ENCODE measurements at regions not wholly inside any gene's neighbourhood (a gene's known extent, or its start where the extent isn't known, plus 50 kb on each side); places are given as distances from the start of the nearest gene placed in this dataset.

- DNase-seq = no peak
- Histone ChIP-seq H3K4me1 (peaks cover 3% of the 10 kb centered on the region), H3K4me3 (no peak overlapping the region), H3K27ac (no peak overlapping the region), H3K36me3 (replicated peaks in 1 of 2; ENCODE audit: insufficient read depth in 1 of 2, low read depth in 2 of 2) (no peaks in the 10 kb centered on the region), H3K27me3 (no peaks in the 10 kb centered on the region), H3K9me3 (no peaks in the 10 kb centered on the region)
- 51 to 66% methylated on average over 4 of the region's 4 CpGs for WGBS, 2 donors
- no peak for ATAC-seq
- intact Hi-C loops (cut with DNase I) = no loop called here
- TF ChIP-seq CTCF (IDR thresholded peaks at IDR 0.05) = no peak
- no peak for TF ChIP-seq POLR2A (IDR thresholded peaks at IDR 0.05)
Measured at GRCh38 chr11:135069890-135070289, 657.8 kb upstream of the B3GAT1 start.

- no peak overlapping the region for H3K4me3 ChIP-seq
- 80 to 89% methylated on average over 11 of the region's 11 CpGs for WGBS, 2 donors
- DNase-seq (no peak), ATAC-seq (no peak)
- no peaks in the 10 kb centered on the region for H3K36me3 ChIP-seq (replicated peaks in 1 of 2; ENCODE audit: insufficient read depth in 1 of 2, low read depth in 2 of 2)
- no peaks in the 10 kb centered on the region for H3K9me3 ChIP-seq
- intact Hi-C loops (cut with DNase I) = no loop called here
- H3K4me1 ChIP-seq = peaks cover 3% of the 10 kb centered on the region
- TF ChIP-seq POLR2A (IDR thresholded peaks at IDR 0.05) (no peak), CTCF (IDR thresholded peaks at IDR 0.05) (no peak)
- H3K27ac ChIP-seq = no peak overlapping the region
- H3K27me3 ChIP-seq = no peaks in the 10 kb centered on the region
Measured at GRCh38 chr11:135069063-135069462, 657.0 kb upstream of the B3GAT1 start.

GRCh38 chr11:135062994-135063393 lies 651.0 kb upstream of the B3GAT1 start:
- intact Hi-C loops (cut with DNase I) = no loop called here
- ATAC-seq (no peak), DNase-seq (no peak)
- Histone ChIP-seq H3K36me3 (replicated peaks in 1 of 2; ENCODE audit: insufficient read depth in 1 of 2, low read depth in 2 of 2) (peaks cover 0 to 4% of the 10 kb centered on the region in 2 donors), H3K27me3 (no peaks in the 10 kb centered on the region), H3K9me3 (peaks cover 0 to 10% (median 0%) of the 10 kb centered on the region in 3 donors), H3K4me1 (peaks cover 3% of the 10 kb centered on the region), H3K4me3 (no peak overlapping the region), H3K27ac (no peak overlapping the region)
- TF ChIP-seq POLR2A (IDR thresholded peaks at IDR 0.05) (no peak), CTCF (IDR thresholded peaks at IDR 0.05) (no peak)
- WGBS, 2 donors = 35 to 36% methylated on average over 5 of the region's 5 CpGs

GRCh38 chr11:135061166-135061565 lies 649.1 kb upstream of the B3GAT1 start:
- TF ChIP-seq POLR2A (IDR thresholded peaks at IDR 0.05) (no peak), CTCF (IDR thresholded peaks at IDR 0.05) (no peak)
- H3K4me3 ChIP-seq = no peak overlapping the region
- no peaks in the 10 kb centered on the region for H3K27me3 ChIP-seq
- no peak overlapping the region for H3K27ac ChIP-seq
- H3K9me3 ChIP-seq = peaks cover 0 to 10% (median 0%) of the 10 kb centered on the region in 3 donors
- no peaks in the 10 kb centered on the region for H3K4me1 ChIP-seq
- peaks cover 0 to 4% of the 10 kb centered on the region in 2 donors for H3K36me3 ChIP-seq (replicated peaks in 1 of 2; ENCODE audit: insufficient read depth in 1 of 2, low read depth in 2 of 2)
- ATAC-seq (no peak), DNase-seq (no peak)
- intact Hi-C loops (cut with DNase I) = no loop called here
- 56 to 58% methylated on average over 2 of the region's 2 CpGs for WGBS, 2 donors

GRCh38 chr11:135046986-135047385 lies 634.9 kb upstream of the B3GAT1 start:
- Histone ChIP-seq H3K36me3 (replicated peaks in 1 of 2; ENCODE audit: insufficient read depth in 1 of 2, low read depth in 2 of 2) (no peaks in the 10 kb centered on the region), H3K9me3 (no peaks in the 10 kb centered on the region), H3K27ac (no peak overlapping the region), H3K4me3 (no peak overlapping the region), H3K4me1 (no peaks in the 10 kb centered on the region), H3K27me3 (no peaks in the 10 kb centered on the region)
- intact Hi-C loops (cut with DNase I) = no loop called here
- DNase-seq (no peak), ATAC-seq (no peak)
- no peak for TF ChIP-seq CTCF (IDR thresholded peaks at IDR 0.05)
- no peak for TF ChIP-seq POLR2A (IDR thresholded peaks at IDR 0.05)
- WGBS, 2 donors = 31 to 38% methylated on average over 7 to 11 of the region's 13 CpGs

Measured in body of pancreas (tissue), 4 donors.